ENCODE measurements at regions not wholly inside any gene's neighbourhood (a gene's known extent, or its start where the extent isn't known, plus 50 kb on each side); places are given as distances from the start of the nearest gene placed in this dataset.

GRCh38 chr13:19239114-19239860 lies 57.7 kb upstream of the TUBA3C start:
- Histone ChIP-seq H2AK5ac (ENCODE audit: low read depth, low read length) (no peak overlapping the region), H2BK20ac (ENCODE audit: low read depth, low read length) (no peak overlapping the region), H3K9me1 (ENCODE audit: insufficient read depth, low read length) (no peaks in the 10 kb centered on the region), H2AK9ac (replicated peaks; ENCODE audit: low read depth, low read length, poor library complexity) (no peak overlapping the region), H3K9ac (ENCODE audit: low read depth, low read length) (no peak overlapping the region), H3K56ac (ENCODE audit: extremely low read depth, insufficient read depth, low read length) (no peak overlapping the region), H2BK120ac (ENCODE audit: low read depth, low read length) (no peak overlapping the region), H3K27ac (ENCODE audit: insufficient read depth, low read length) (no peak overlapping the region), H3K4me2 (ENCODE audit: low read depth, low read length) (no peak overlapping the region), H3K4me1 (ENCODE audit: control insufficient read depth, insufficient read depth, low read length) (no peaks in the 10 kb centered on the region), H4K91ac (ENCODE audit: insufficient read depth, low read depth, low read length) (no peak overlapping the region), H3K23ac (ENCODE audit: low read depth, low read length) (no peak overlapping the region), H3K4me3 (ENCODE audit: insufficient read depth, low read depth, low read length) (no peak overlapping the region), H3K14ac (replicated peaks; ENCODE audit: low read depth, low read length) (no peak overlapping the region), H3K27me3 (ENCODE audit: control insufficient read depth, insufficient read depth, low read length) (no peaks in the 10 kb centered on the region), H3K4ac (ENCODE audit: low read depth, low read length) (no peak overlapping the region), H4K8ac (ENCODE audit: low read depth in 2 of 2, low read length in 2 of 2) (no peak overlapping the region), H4K20me1 (ENCODE audit: insufficient read depth, low read length) (no peaks in the 10 kb centered on the region), H2BK5ac (ENCODE audit: low read depth, low read length, poor library complexity, severe bottlenecking) (no peak overlapping the region), H2BK15ac (ENCODE audit: low read depth, low read length) (no peak overlapping the region), H3K9me3 (ENCODE audit: control insufficient read depth, insufficient read depth, low read length) (peaks cover 23% of the 10 kb centered on the region), H2AFZ (replicated peaks; ENCODE audit: low read length, poor library complexity) (no peak overlapping the region), H3K36me3 (ENCODE audit: control insufficient read depth, insufficient read depth, low read length) (no peaks in the 10 kb centered on the region), H3K79me1 (ENCODE audit: low read depth in 1 of 2, low read length in 2 of 2) (no peaks in the 10 kb centered on the region), H4K5ac (ENCODE audit: low read depth, low read length) (no peak overlapping the region), H3K18ac (ENCODE audit: low read depth, low read length) (no peak overlapping the region)
- in situ Hi-C loops (cut with MboI; ENCODE audit: low sequenced_read_pairs) (no loop called here), dilution Hi-C loops (cut with HindIII; ENCODE audit: low sequenced_read_pairs, unreplicated experiment) (no loop called here), intact Hi-C loops (cut with micrococcal nuclease) (no loop called here)
- BruUV-seq (replicated peaks) = no TSS peak
- ATAC-seq (ENCODE audit: low read depth) (no peak), DNase-seq (no peak)
- TF ChIP-seq MAFK (IDR thresholded peaks at IDR 0.05; ENCODE audit: low read depth, low read length) = no peak
- TF ChIP-seq MAZ (IDR thresholded peaks at IDR 0.05; ENCODE audit: borderline replicate concordance, low read depth, low read length) = no peak
- TF ChIP-seq USF2 (IDR thresholded peaks at IDR 0.05; ENCODE audit: low read depth, low read length) = no peak
- no peak for TF ChIP-seq MXI1 (IDR thresholded peaks at IDR 0.05; ENCODE audit: borderline replicate concordance, low read depth, low read length)
- TF ChIP-seq RAD21 (IDR thresholded peaks at IDR 0.05; ENCODE audit: low read length) = no peak
- TF ChIP-seq CHD1 (IDR thresholded peaks at IDR 0.05; ENCODE audit: low read depth, low read length) = no peak
- TF ChIP-seq NFE2L2 (IDR thresholded peaks at IDR 0.05; ENCODE audit: low read depth, low read length) = no peak
- TF ChIP-seq CTCF (conservative IDR thresholded peaks at IDR 0.05; ENCODE audit: low read depth, low read length) = no peak
- no peak for TF ChIP-seq FOS (IDR thresholded peaks at IDR 0.05; ENCODE audit: low read depth, low read length)
- no peak for TF ChIP-seq CEBPB (IDR thresholded peaks at IDR 0.05; ENCODE audit: low read depth, low read length)
- no peak for TF ChIP-seq RFX5 (IDR thresholded peaks at IDR 0.05; ENCODE audit: low read depth, low read length)
- TF ChIP-seq RCOR1 (IDR thresholded peaks at IDR 0.05; ENCODE audit: insufficient replicate concordance, low read length) = no peak
- TF ChIP-seq ELK1 (IDR thresholded peaks at IDR 0.05; ENCODE audit: borderline replicate concordance, low read depth, low read length) = no peak
- TF ChIP-seq BHLHE40 (IDR thresholded peaks at IDR 0.05; ENCODE audit: low read depth, low read length) = no peak
- TF ChIP-seq SMC3 (IDR thresholded peaks at IDR 0.05; ENCODE audit: low read depth, low read length) = no peak
- no peak for TF ChIP-seq POLR2A (IDR thresholded peaks at IDR 0.05; ENCODE audit: low read depth, low read length)
- CTCF ChIA-PET = no interaction called here
- WGBS, 2 experiments (ENCODE audit: extremely low coverage in 2 of 2, insufficient read length in 1 of 2) = 50% methylated on average over 2 of the region's 6 CpGs; no CpG with 5 or more reads in 1 of the 2 experiments
- POLR2A ChIA-PET (ENCODE audit: unreplicated experiment) = no interaction called here

All from IMR-90 (cell line).